ENCODE measurements at regions not wholly inside any gene's neighbourhood (a gene's known extent, or its start where the extent isn't known, plus 50 kb on each side); places are given as distances from the start of the nearest gene placed in this dataset.

- TF ChIP-seq CTCF (conservative IDR thresholded peaks at IDR 0.05; ENCODE audit: low read depth, low read length): no peak
- DNase-seq (ENCODE audit: low read depth): no peak
- no peak overlapping the region for H3K4me3 ChIP-seq (ENCODE audit: low read depth, low read length)
Measured at GRCh38 chr14:38749936-38750335, 353.1 kb downstream of the SEC23A start.

- no peak overlapping the region for H3K4me3 ChIP-seq (ENCODE audit: low read depth, low read length)
- no peak for TF ChIP-seq CTCF (conservative IDR thresholded peaks at IDR 0.05; ENCODE audit: low read depth, low read length)
- DNase-seq (ENCODE audit: low read depth): no peak
Measured at GRCh38 chr14:38745861-38746260, 357.2 kb downstream of the SEC23A start.

- no peak for TF ChIP-seq CTCF (conservative IDR thresholded peaks at IDR 0.05; ENCODE audit: low read depth, low read length)
- no peak overlapping the region for H3K4me3 ChIP-seq (ENCODE audit: low read depth, low read length)
- DNase-seq (ENCODE audit: low read depth): no peak
Measured at GRCh38 chr14:38743966-38744584, 359.0 kb downstream of the SEC23A start.

- no peak for TF ChIP-seq CTCF (conservative IDR thresholded peaks at IDR 0.05; ENCODE audit: low read depth, low read length)
- DNase-seq (ENCODE audit: low read depth): no peak
Measured at GRCh38 chr14:38737686-38738407, 365.2 kb downstream of the SEC23A start.

GRCh38 chr14:38735005-38735404 lies 368.0 kb downstream of the SEC23A start:
- no peak overlapping the region for H3K4me3 ChIP-seq (ENCODE audit: low read depth, low read length)
- no peak for DNase-seq (ENCODE audit: low read depth)

More at GRCh38 chr14:38737686-38738407, 365.2 kb downstream of the SEC23A start:
- no peak overlapping the region for H3K4me3 ChIP-seq (ENCODE audit: low read depth, low read length)

GRCh38 chr14:38731962-38732361 lies 371.1 kb downstream of the SEC23A start:
- DNase-seq (ENCODE audit: low read depth): no peak
- no peak for TF ChIP-seq CTCF (conservative IDR thresholded peaks at IDR 0.05; ENCODE audit: low read depth, low read length)

More at GRCh38 chr14:38735005-38735404, 368.0 kb downstream of the SEC23A start:
- TF ChIP-seq CTCF (conservative IDR thresholded peaks at IDR 0.05; ENCODE audit: low read depth, low read length): no peak

GRCh38 chr14:38730420-38730819 lies 372.6 kb downstream of the SEC23A start:
- no peak for DNase-seq (ENCODE audit: low read depth)
- no peak overlapping the region for H3K4me3 ChIP-seq (ENCODE audit: low read depth, low read length)
- TF ChIP-seq CTCF (conservative IDR thresholded peaks at IDR 0.05; ENCODE audit: low read depth, low read length): no peak

More at GRCh38 chr14:38731962-38732361, 371.1 kb downstream of the SEC23A start:
- H3K4me3 ChIP-seq (ENCODE audit: low read depth, low read length): no peak overlapping the region

Measured in epithelial cell of proximal tubule (primary cell).